Neural progenitor cell (in vitro differentiated cells): ENCODE measurements at regions not wholly inside any gene's neighbourhood (a gene's known extent, or its start where the extent isn't known, plus 50 kb on each side); places are given as distances from the start of the nearest gene placed in this dataset.

Source experiments
- DNase-seq: peaks from one replicate; pipeline ENCODE4 v3.0.0-alpha.2; 2016; ENCODE audit warnings: low spot score
- H2AFZ ChIP-seq: fragments of 200-600 bp; sonication (generic); replicated peaks from 2 replicates; pipeline ENCODE4 v1.6.1; 2016; ENCODE audit warnings: antibody characterized with exemption
- H3F3A ChIP-seq: fragments of 200-600 bp; sonication (generic); 2 replicates; pipeline ENCODE4 v1.6.1; 2016; ENCODE audit warnings: antibody characterized with exemption, low read depth
- H3K27ac ChIP-seq: fragments of 200-600 bp; sonication (generic); 2 replicates; pipeline ENCODE4 v1.5.1; 2016; ENCODE audit warnings: mild to moderate bottlenecking
- H3K27me3 ChIP-seq: fragments of 200-600 bp; sonication (generic); 2 replicates; pipeline ENCODE4 v1.6.1; 2016; ENCODE audit warnings: mild to moderate bottlenecking, moderate library complexity
- H3K36me3 ChIP-seq: fragments of 200-600 bp; sonication (generic); 2 replicates; pipeline ENCODE4 v1.5.1; 2016
- H3K4me1 ChIP-seq: fragments of 200-600 bp; sonication (generic); 2 replicates; pipeline ENCODE4 v1.6.1; 2016; ENCODE audit warnings: mixed run types
- H3K4me2 ChIP-seq: fragments of 200-600 bp; sonication (generic); 2 replicates; pipeline ENCODE4 v1.6.1; 2016
- H3K4me3 ChIP-seq: fragments of 200-600 bp; sonication (generic); 2 replicates; pipeline ENCODE4 v1.5.1; 2016
- H3K79me2 ChIP-seq: fragments of 200-600 bp; sonication (generic); 2 replicates; pipeline ENCODE4 v1.6.1; 2016; ENCODE audit warnings: low read depth
- H3K9ac ChIP-seq: fragments of 200-600 bp; sonication (generic); 2 replicates; pipeline ENCODE4 v1.6.1; 2016
- H3K9me3 ChIP-seq: fragments of 200-600 bp; sonication (generic); 2 replicates; pipeline ENCODE4 v1.5.1; 2016; ENCODE audit warnings: low read depth
- H4K20me1 ChIP-seq: fragments of 200-600 bp; sonication (generic); 2 replicates; pipeline ENCODE4 v1.6.1; 2016; ENCODE audit warnings: low read depth
- H3K27ac Mint-ChIP-seq: 3 replicates; pipeline ENCODE4 v1.8.0; 2021; ENCODE audit warnings: mixed read lengths
- H3K27me3 Mint-ChIP-seq: 2 replicates; pipeline ENCODE4 v1.8.0; 2022; ENCODE audit warnings: low read depth, mild to moderate bottlenecking, inconsistent platforms, moderate library complexity, mixed read lengths; ENCODE audit not compliant: insufficient read depth
- H3K36me3 Mint-ChIP-seq: 3 replicates; pipeline ENCODE4 v1.8.0; 2021; ENCODE audit warnings: mixed read lengths
- H3K4me1 Mint-ChIP-seq: 3 replicates; pipeline ENCODE4 v1.8.0; 2021; ENCODE audit warnings: mixed read lengths
- H3K4me3 Mint-ChIP-seq: 3 replicates; pipeline ENCODE4 v1.8.0; 2021; ENCODE audit warnings: mild to moderate bottlenecking, moderate library complexity, mixed read lengths
- H3K9me3 Mint-ChIP-seq: 3 replicates; pipeline ENCODE4 v1.8.0; 2020; ENCODE audit warnings: mixed read lengths
- CTCF ChIP-seq: fragments of 200-600 bp; sonication (generic); IDR thresholded peaks from 2 replicates; pipeline ENCODE4 v1.5.1; 2017; ENCODE audit warnings: antibody characterized with exemption, mild to moderate bottlenecking
- EZH2 ChIP-seq: fragments of 200-600 bp; sonication (generic); IDR thresholded peaks from 2 replicates; pipeline ENCODE4 v1.6.1; 2017; ENCODE audit warnings: antibody characterized with exemption, mild to moderate bottlenecking, moderate library complexity
- EZH2phosphoT487 ChIP-seq: fragments of 200-600 bp; sonication (generic); IDR thresholded peaks from 2 replicates; pipeline ENCODE4 v1.6.1; 2017; ENCODE audit warnings: antibody characterized with exemption

GRCh38 chr15:96501362-96501761 lies 170.9 kb downstream of the NR2F2 start:
- Histone ChIP-seq H3K4me1 (peaks cover 15% of the 10 kb centered on the region), H3K27ac (no peak overlapping the region), H3K9ac (no peak overlapping the region), H2AFZ (no peak overlapping the region), H3K79me2 (no peaks in the 10 kb centered on the region), H3K4me3 (no peak overlapping the region), H3K4me2 (no peak overlapping the region), H3K9me3 (no peaks in the 10 kb centered on the region), H3K36me3 (no peaks in the 10 kb centered on the region), H4K20me1 (peaks cover 8% of the 10 kb centered on the region), H3F3A (peaks cover 8% of the 10 kb centered on the region), H3K27me3 (no peaks in the 10 kb centered on the region)
- peaks cover 10% of the 10 kb centered on the region for H3K27me3 Mint-ChIP-seq
- H3K9me3 Mint-ChIP-seq = no peaks in the 10 kb centered on the region
- TF ChIP-seq CTCF = no peak
- no peak for TF ChIP-seq EZH2phosphoT487
- no peak for TF ChIP-seq EZH2
- no peak overlapping the region for H3K27ac Mint-ChIP-seq
- no peak for DNase-seq
- H3K4me3 Mint-ChIP-seq = no peak overlapping the region
- peaks cover 13% of the 10 kb centered on the region for H3K4me1 Mint-ChIP-seq
- H3K36me3 Mint-ChIP-seq = no peaks in the 10 kb centered on the region

- H3K9ac ChIP-seq = no peak overlapping the region
- H3K27ac ChIP-seq = no peak overlapping the region
- H3F3A ChIP-seq = peaks cover 8% of the 10 kb centered on the region
- no peak overlapping the region for H2AFZ ChIP-seq
- H3K36me3 ChIP-seq = no peaks in the 10 kb centered on the region
- peaks cover 8% of the 10 kb centered on the region for H3K27me3 Mint-ChIP-seq
- H3K9me3 ChIP-seq = no peaks in the 10 kb centered on the region
- no peaks in the 10 kb centered on the region for H3K9me3 Mint-ChIP-seq
- no peak overlapping the region for H3K27ac Mint-ChIP-seq
- H3K36me3 Mint-ChIP-seq = no peaks in the 10 kb centered on the region
- DNase-seq = no peak
- H3K4me1 Mint-ChIP-seq = peaks cover 13% of the 10 kb centered on the region
- TF ChIP-seq EZH2phosphoT487 (no peak), EZH2 (no peak), CTCF (no peak)
- no peak overlapping the region for H3K4me2 ChIP-seq
- no peak overlapping the region for H3K4me3 ChIP-seq
- no peaks in the 10 kb centered on the region for H3K79me2 ChIP-seq
- H4K20me1 ChIP-seq = peaks cover 8% of the 10 kb centered on the region
- peaks cover 15% of the 10 kb centered on the region for H3K4me1 ChIP-seq
- H3K4me3 Mint-ChIP-seq = no peak overlapping the region
- H3K27me3 ChIP-seq = no peaks in the 10 kb centered on the region
These were observed 171.7 kb downstream of the NR2F2 start for GRCh38 chr15:96502196-96502595.

GRCh38 chr15:96503276-96503675 lies 172.8 kb downstream of the NR2F2 start:
- no peak overlapping the region for H3K27ac ChIP-seq
- no peak overlapping the region for H3K4me2 ChIP-seq
- TF ChIP-seq EZH2 = no peak
- TF ChIP-seq EZH2phosphoT487 = no peak
- no peak for TF ChIP-seq CTCF
- Mint-ChIP-seq H3K9me3 (no peaks in the 10 kb centered on the region), H3K27ac (no peak overlapping the region), H3K36me3 (no peaks in the 10 kb centered on the region), H3K27me3 (peaks cover 6% of the 10 kb centered on the region), H3K4me1 (peaks cover 13% of the 10 kb centered on the region), H3K4me3 (no peak overlapping the region)
- no peaks in the 10 kb centered on the region for H3K79me2 ChIP-seq
- no peak overlapping the region for H3K9ac ChIP-seq
- no peaks in the 10 kb centered on the region for H3K9me3 ChIP-seq
- peaks cover 8% of the 10 kb centered on the region for H4K20me1 ChIP-seq
- no peaks in the 10 kb centered on the region for H3K27me3 ChIP-seq
- H2AFZ ChIP-seq = no peak overlapping the region
- H3K36me3 ChIP-seq = no peaks in the 10 kb centered on the region
- peaks cover 8% of the 10 kb centered on the region for H3F3A ChIP-seq
- H3K4me3 ChIP-seq = no peak overlapping the region
- no peak for DNase-seq
- peaks cover 15% of the 10 kb centered on the region for H3K4me1 ChIP-seq

- Mint-ChIP-seq H3K27me3 (peaks cover 8% of the 10 kb centered on the region), H3K4me3 (no peak overlapping the region), H3K4me1 (peaks cover 13% of the 10 kb centered on the region), H3K36me3 (no peaks in the 10 kb centered on the region), H3K27ac (no peak overlapping the region), H3K9me3 (no peaks in the 10 kb centered on the region)
- H3K4me2 ChIP-seq = no peak overlapping the region
- TF ChIP-seq EZH2 (no peak), CTCF (no peak), EZH2phosphoT487 (no peak)
- H3K4me1 ChIP-seq = peaks cover 15% of the 10 kb centered on the region
- no peak overlapping the region for H2AFZ ChIP-seq
- H3K27me3 ChIP-seq = no peaks in the 10 kb centered on the region
- H3K79me2 ChIP-seq = no peaks in the 10 kb centered on the region
- no peaks in the 10 kb centered on the region for H3K36me3 ChIP-seq
- H3K4me3 ChIP-seq = no peak overlapping the region
- H3K9me3 ChIP-seq = no peaks in the 10 kb centered on the region
- H4K20me1 ChIP-seq = peaks cover 8% of the 10 kb centered on the region
- H3F3A ChIP-seq = peaks cover 8% of the 10 kb centered on the region
- no peak overlapping the region for H3K27ac ChIP-seq
- H3K9ac ChIP-seq = no peak overlapping the region
- no peak for DNase-seq
These were observed 173.9 kb downstream of the NR2F2 start for GRCh38 chr15:96504371-96504770.
